ENCODE measurements at regions not wholly inside any gene's neighbourhood (a gene's known extent, or its start where the extent isn't known, plus 50 kb on each side); places are given as distances from the start of the nearest gene placed in this dataset.

DNA sequence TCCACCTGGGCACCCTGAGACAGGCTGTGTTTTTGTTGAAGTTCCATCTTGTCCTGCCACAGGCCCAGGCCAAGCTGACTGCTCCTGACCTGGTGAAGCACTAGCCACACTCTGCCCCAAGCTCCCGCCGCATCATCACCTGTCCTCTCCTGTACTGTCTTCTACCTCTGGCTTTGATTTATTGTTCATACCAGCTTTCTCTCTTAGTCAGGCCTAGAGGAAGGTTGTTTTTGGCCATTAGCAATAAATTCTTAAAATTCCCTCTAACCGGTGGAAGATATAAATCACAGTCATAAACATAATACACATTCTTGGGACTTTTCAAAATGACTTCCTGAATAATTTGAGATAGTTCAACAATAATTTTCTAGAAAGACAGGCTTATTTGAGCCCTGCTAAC lies 169.4 kb downstream of the DAD1 start:
- Histone ChIP-seq H3K9me3 (ENCODE audit: control insufficient read depth in 1 of 2, insufficient read depth in 1 of 2, low read depth in 1 of 2, low read length in 2 of 2) (no peaks in the 10 kb centered on the region), H4K20me1 (ENCODE audit: insufficient read depth) (no peaks in the 10 kb centered on the region), H3K4me3 (replicated peaks in 1 of 2; ENCODE audit: low read depth in 1 of 2, low read length in 2 of 2) (no peak overlapping the region), H2AFZ (ENCODE audit: low read depth, low read length, poor library complexity, severe bottlenecking) (no peak overlapping the region), H3K4me2 (ENCODE audit: low read length) (no peak overlapping the region), H3K36me3 (ENCODE audit: control insufficient read depth in 1 of 2, insufficient read depth in 2 of 2, low read length in 2 of 2) (no peaks in the 10 kb centered on the region), H3K79me2 (ENCODE audit: insufficient read depth, low read length) (no peaks in the 10 kb centered on the region), H3K9me2 (ENCODE audit: insufficient read depth) (no peaks in the 10 kb centered on the region), H3K27me3 (ENCODE audit: insufficient read depth, low read length) (peaks cover 44% of the 10 kb centered on the region; the same call in 1 of the 2 replicates), H3K9ac (ENCODE audit: low read length) (no peak overlapping the region), H3K4me1 (ENCODE audit: control insufficient read depth in 1 of 2, insufficient read depth in 2 of 2, low read length in 2 of 2) (no peaks in the 10 kb centered on the region), H3K27ac (ENCODE audit: low read depth, low read length) (no peak overlapping the region)
- ATAC-seq (no peak), DNase-seq (ENCODE audit: low read depth, low spot score) (no peak)
- BruUV-seq (replicated peaks), result no TSS peak
- intact Hi-C loops (cut with micrococcal nuclease), result no loop called here
- TF ChIP-seq ELF1 (IDR thresholded peaks at IDR 0.05; ENCODE audit: borderline replicate concordance, low read depth), result no peak
- TF ChIP-seq EZH2 (IDR thresholded peaks at IDR 0.05), result no peak
- TF ChIP-seq, protein P1, sequence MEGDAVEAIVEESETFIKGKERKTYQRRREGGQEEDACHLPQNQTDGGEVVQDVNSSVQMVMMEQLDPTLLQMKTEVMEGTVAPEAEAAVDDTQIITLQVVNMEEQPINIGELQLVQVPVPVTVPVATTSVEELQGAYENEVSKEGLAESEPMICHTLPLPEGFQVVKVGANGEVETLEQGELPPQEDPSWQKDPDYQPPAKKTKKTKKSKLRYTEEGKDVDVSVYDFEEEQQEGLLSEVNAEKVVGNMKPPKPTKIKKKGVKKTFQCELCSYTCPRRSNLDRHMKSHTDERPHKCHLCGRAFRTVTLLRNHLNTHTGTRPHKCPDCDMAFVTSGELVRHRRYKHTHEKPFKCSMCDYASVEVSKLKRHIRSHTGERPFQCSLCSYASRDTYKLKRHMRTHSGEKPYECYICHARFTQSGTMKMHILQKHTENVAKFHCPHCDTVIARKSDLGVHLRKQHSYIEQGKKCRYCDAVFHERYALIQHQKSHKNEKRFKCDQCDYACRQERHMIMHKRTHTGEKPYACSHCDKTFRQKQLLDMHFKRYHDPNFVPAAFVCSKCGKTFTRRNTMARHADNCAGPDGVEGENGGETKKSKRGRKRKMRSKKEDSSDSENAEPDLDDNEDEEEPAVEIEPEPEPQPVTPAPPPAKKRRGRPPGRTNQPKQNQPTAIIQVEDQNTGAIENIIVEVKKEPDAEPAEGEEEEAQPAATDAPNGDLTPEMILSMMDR (IDR thresholded peaks at IDR 0.05 in 2 of 3, conservative IDR thresholded peaks at IDR 0.05 in 1 of 3; ENCODE audit: borderline replicate concordance in 1 of 3, insufficient read depth in 1 of 3, low read depth in 2 of 3, low read length in 2 of 3), result no peak
- TF ChIP-seq ZNF274 (IDR thresholded peaks at IDR 0.05; ENCODE audit: low read depth, low read length), result no peak
- no peak for TF ChIP-seq JUND (IDR thresholded peaks at IDR 0.05)
- TF ChIP-seq, protein P2, sequence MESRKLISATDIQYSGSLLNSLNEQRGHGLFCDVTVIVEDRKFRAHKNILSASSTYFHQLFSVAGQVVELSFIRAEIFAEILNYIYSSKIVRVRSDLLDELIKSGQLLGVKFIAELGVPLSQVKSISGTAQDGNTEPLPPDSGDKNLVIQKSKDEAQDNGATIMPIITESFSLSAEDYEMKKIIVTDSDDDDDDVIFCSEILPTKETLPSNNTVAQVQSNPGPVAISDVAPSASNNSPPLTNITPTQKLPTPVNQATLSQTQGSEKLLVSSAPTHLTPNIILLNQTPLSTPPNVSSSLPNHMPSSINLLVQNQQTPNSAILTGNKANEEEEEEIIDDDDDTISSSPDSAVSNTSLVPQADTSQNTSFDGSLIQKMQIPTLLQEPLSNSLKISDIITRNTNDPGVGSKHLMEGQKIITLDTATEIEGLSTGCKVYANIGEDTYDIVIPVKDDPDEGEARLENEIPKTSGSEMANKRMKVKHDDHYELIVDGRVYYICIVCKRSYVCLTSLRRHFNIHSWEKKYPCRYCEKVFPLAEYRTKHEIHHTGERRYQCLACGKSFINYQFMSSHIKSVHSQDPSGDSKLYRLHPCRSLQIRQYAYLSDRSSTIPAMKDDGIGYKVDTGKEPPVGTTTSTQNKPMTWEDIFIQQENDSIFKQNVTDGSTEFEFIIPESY (IDR thresholded peaks at IDR 0.05; ENCODE audit: extremely low read depth, insufficient replicate concordance, low read length), result no peak
- TF ChIP-seq CEBPB (IDR thresholded peaks at IDR 0.05; ENCODE audit: low read depth), result no peak
- no peak for TF ChIP-seq POLR2AphosphoS5 (IDR thresholded peaks at IDR 0.05; ENCODE audit: low read depth, low read length)
- TF ChIP-seq, protein P3, sequence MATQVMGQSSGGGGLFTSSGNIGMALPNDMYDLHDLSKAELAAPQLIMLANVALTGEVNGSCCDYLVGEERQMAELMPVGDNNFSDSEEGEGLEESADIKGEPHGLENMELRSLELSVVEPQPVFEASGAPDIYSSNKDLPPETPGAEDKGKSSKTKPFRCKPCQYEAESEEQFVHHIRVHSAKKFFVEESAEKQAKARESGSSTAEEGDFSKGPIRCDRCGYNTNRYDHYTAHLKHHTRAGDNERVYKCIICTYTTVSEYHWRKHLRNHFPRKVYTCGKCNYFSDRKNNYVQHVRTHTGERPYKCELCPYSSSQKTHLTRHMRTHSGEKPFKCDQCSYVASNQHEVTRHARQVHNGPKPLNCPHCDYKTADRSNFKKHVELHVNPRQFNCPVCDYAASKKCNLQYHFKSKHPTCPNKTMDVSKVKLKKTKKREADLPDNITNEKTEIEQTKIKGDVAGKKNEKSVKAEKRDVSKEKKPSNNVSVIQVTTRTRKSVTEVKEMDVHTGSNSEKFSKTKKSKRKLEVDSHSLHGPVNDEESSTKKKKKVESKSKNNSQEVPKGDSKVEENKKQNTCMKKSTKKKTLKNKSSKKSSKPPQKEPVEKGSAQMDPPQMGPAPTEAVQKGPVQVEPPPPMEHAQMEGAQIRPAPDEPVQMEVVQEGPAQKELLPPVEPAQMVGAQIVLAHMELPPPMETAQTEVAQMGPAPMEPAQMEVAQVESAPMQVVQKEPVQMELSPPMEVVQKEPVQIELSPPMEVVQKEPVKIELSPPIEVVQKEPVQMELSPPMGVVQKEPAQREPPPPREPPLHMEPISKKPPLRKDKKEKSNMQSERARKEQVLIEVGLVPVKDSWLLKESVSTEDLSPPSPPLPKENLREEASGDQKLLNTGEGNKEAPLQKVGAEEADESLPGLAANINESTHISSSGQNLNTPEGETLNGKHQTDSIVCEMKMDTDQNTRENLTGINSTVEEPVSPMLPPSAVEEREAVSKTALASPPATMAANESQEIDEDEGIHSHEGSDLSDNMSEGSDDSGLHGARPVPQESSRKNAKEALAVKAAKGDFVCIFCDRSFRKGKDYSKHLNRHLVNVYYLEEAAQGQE (IDR thresholded peaks at IDR 0.05; ENCODE audit: low read depth), result no peak
- TF ChIP-seq, protein P4, sequence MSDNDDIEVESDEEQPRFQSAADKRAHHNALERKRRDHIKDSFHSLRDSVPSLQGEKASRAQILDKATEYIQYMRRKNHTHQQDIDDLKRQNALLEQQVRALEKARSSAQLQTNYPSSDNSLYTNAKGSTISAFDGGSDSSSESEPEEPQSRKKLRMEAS (IDR thresholded peaks at IDR 0.05), result no peak
- TF ChIP-seq CBX3 (IDR thresholded peaks at IDR 0.05; ENCODE audit: low read depth), result no peak
- POLR2A ChIA-PET, result no interaction called here
- RAD21 ChIA-PET (ENCODE audit: low non-redundant PET in 1 of 2, low total read pairs in 2 of 2, uncharacterized antibody in 2 of 2, unreplicated experiment in 2 of 2), result no interaction called here
- CTCF ChIA-PET, result interaction anchor here (1.0 kb wide), 1 partner anchor 12 kb away, joined by 4 read pairs; no protein-coding TSS in a partner anchor
